ENCODE measurements at regions not wholly inside any gene's neighbourhood (a gene's known extent, or its start where the extent isn't known, plus 50 kb on each side); places are given as distances from the start of the nearest gene placed in this dataset.

- no peak for DNase-seq
These were observed 498.1 kb upstream of the CPEB2 start for GRCh38 chr4:14504162-14504561.

GRCh38 chr4:14513471-14513870 lies 488.8 kb upstream of the CPEB2 start:
- no peak for DNase-seq

- DNase-seq: no peak
These were observed 486.7 kb upstream of the CPEB2 start for GRCh38 chr4:14515556-14515955.

- no peak for DNase-seq
These were observed 484.1 kb upstream of the CPEB2 start for GRCh38 chr4:14518136-14518535.

GRCh38 chr4:14520171-14520570 lies 482.1 kb upstream of the CPEB2 start:
- no peak for DNase-seq

- DNase-seq: no peak
These were observed 478.0 kb upstream of the CPEB2 start for GRCh38 chr4:14524276-14524675.

- no peak for DNase-seq
These were observed 473.4 kb upstream of the CPEB2 start for GRCh38 chr4:14528918-14529317.

- DNase-seq: no peak
These were observed 472.6 kb upstream of the CPEB2 start for GRCh38 chr4:14529653-14530052.

GRCh38 chr4:14532436-14532835 lies 469.8 kb upstream of the CPEB2 start:
- DNase-seq: no peak

- DNase-seq: no peak
These were observed 463.0 kb upstream of the CPEB2 start for GRCh38 chr4:14539246-14539645.

GRCh38 chr4:14545163-14545562 lies 457.1 kb upstream of the CPEB2 start:
- DNase-seq: no peak

- DNase-seq: no peak
These were observed 456.5 kb upstream of the CPEB2 start for GRCh38 chr4:14545807-14546206.

- DNase-seq: no peak
These were observed 450.2 kb upstream of the CPEB2 start for GRCh38 chr4:14552119-14552518.

GRCh38 chr4:14559646-14560045 lies 442.6 kb upstream of the CPEB2 start:
- DNase-seq: no peak

GRCh38 chr4:14560577-14560976 lies 441.7 kb upstream of the CPEB2 start:
- DNase-seq: no peak

GRCh38 chr4:14562901-14563300 lies 439.4 kb upstream of the CPEB2 start:
- DNase-seq: no peak

GRCh38 chr4:14564281-14564680 lies 438.0 kb upstream of the CPEB2 start:
- no peak for DNase-seq

- no peak for DNase-seq
These were observed 435.8 kb upstream of the CPEB2 start for GRCh38 chr4:14566518-14566917.

- no peak for DNase-seq
These were observed 433.9 kb upstream of the CPEB2 start for GRCh38 chr4:14568351-14568750.

GRCh38 chr4:14575289-14575688 lies 427.0 kb upstream of the CPEB2 start:
- DNase-seq: no peak

- DNase-seq: no peak
These were observed 426.4 kb upstream of the CPEB2 start for GRCh38 chr4:14575919-14576318.

GRCh38 chr4:14580061-14580460 lies 422.2 kb upstream of the CPEB2 start:
- DNase-seq: no peak

- DNase-seq: no peak
These were observed 420.5 kb upstream of the CPEB2 start for GRCh38 chr4:14581741-14582140.

GRCh38 chr4:14582677-14583076 lies 419.6 kb upstream of the CPEB2 start:
- DNase-seq: no peak

GRCh38 chr4:14583331-14583730 lies 418.9 kb upstream of the CPEB2 start:
- no peak for DNase-seq

- DNase-seq: no peak
These were observed 418.5 kb upstream of the CPEB2 start for GRCh38 chr4:14583752-14584151.

Measured in SW 1271 (cell line).